Smooth muscle cell (in vitro differentiated cells): ENCODE measurements at regions not wholly inside any gene's neighbourhood (a gene's known extent, or its start where the extent isn't known, plus 50 kb on each side); places are given as distances from the start of the nearest gene placed in this dataset.
"Not testable (repeated sequence)": the region's sequence is repeated elsewhere in the genome, so short reads cannot be mapped to it uniquely, and the experiment has no call there.

Experiments
- DNase-seq: peaks from one replicate; lab custom pipeline; 2025; ENCODE audit not compliant: unreplicated experiment; lab: John Stamatoyannopoulos, UW
- H2AFZ ChIP-seq: fragments of 200-600 bp; sonication (generic); 2 replicates; pipeline ENCODE4 v1.6.0; 2016; ENCODE audit warnings: antibody characterized with exemption, low read depth, mild to moderate bottlenecking
- H3F3A ChIP-seq: fragments of 200-600 bp; sonication (generic); 2 replicates; pipeline ENCODE4 v1.6.0; 2017; ENCODE audit warnings: antibody characterized with exemption, low read depth
- H3K27ac ChIP-seq: fragments of 200-600 bp; sonication (generic); 2 replicates; pipeline ENCODE4 v1.5.1; 2016; ENCODE audit warnings: low read depth, mild to moderate bottlenecking
- H3K27me3 ChIP-seq: fragments of 200-600 bp; sonication (generic); 2 replicates; pipeline ENCODE4 v1.6.1; 2016; ENCODE audit warnings: low read depth, mild to moderate bottlenecking
- H3K36me3 ChIP-seq: fragments of 200-600 bp; sonication (generic); 2 replicates; pipeline ENCODE4 v1.5.1; 2016; ENCODE audit warnings: low read depth
- H3K4me1 ChIP-seq: fragments of 200-600 bp; sonication (generic); 2 replicates; pipeline ENCODE4 v1.5.1; 2016; ENCODE audit warnings: low read depth
- H3K4me2 ChIP-seq: fragments of 200-600 bp; sonication (generic); 2 replicates; pipeline ENCODE4 v1.6.0; 2016; ENCODE audit warnings: mild to moderate bottlenecking
- H3K4me3 ChIP-seq: fragments of 200-600 bp; sonication (generic); 2 replicates; pipeline ENCODE4 v1.5.1; 2016; ENCODE audit warnings: mild to moderate bottlenecking
- H3K79me2 ChIP-seq: fragments of 200-600 bp; sonication (generic); 2 replicates; pipeline ENCODE4 v1.6.0; 2016; ENCODE audit warnings: low read depth, mild to moderate bottlenecking
- H3K9ac ChIP-seq: fragments of 200-600 bp; sonication (generic); 2 replicates; pipeline ENCODE4 v1.6.0; 2016; ENCODE audit warnings: low read depth
- H3K9me3 ChIP-seq: fragments of 200-600 bp; sonication (generic); replicated peaks from 2 replicates; pipeline ENCODE4 v1.5.1; 2016; ENCODE audit warnings: low read depth
- H4K20me1 ChIP-seq: fragments of 200-600 bp; sonication (generic); 2 replicates; pipeline ENCODE4 v1.6.0; 2016; ENCODE audit warnings: low read depth
- WGBS: methylation state at CpG from one replicate; pipeline ENCODE4 v1.1.7; 2016; ENCODE audit warnings: low lambda C conversion rate; 5-methylcytosine and 5-hydroxymethylcytosine counted together
- TF ChIP-seq, protein P1 (sequence below): fragments of 200-600 bp; sonication (generic); IDR thresholded peaks from 2 replicates; pipeline ENCODE4 v1.5.1; 2017; ENCODE audit warnings: borderline replicate concordance, mild to moderate bottlenecking, antibody characterized with exemption; ENCODE audit not compliant: insufficient read depth, poor library complexity, severe bottlenecking

GRCh38 chr7:12834782-12835181 lies 147.3 kb downstream of the ARL4A start:
- no peaks in the 10 kb centered on the region for H3K36me3 ChIP-seq

GRCh38 chr7:12839508-12840153 lies 152.2 kb downstream of the ARL4A start:
- H3K4me2 ChIP-seq, result peak overlapping the region; percentile 44
- H3F3A ChIP-seq, result no peaks in the 10 kb centered on the region
- no peaks in the 10 kb centered on the region for H3K36me3 ChIP-seq
- H3K9ac ChIP-seq, result no peak overlapping the region
- no peaks in the 10 kb centered on the region for H3K27me3 ChIP-seq
- H2AFZ ChIP-seq, result peak overlapping the region; percentile 30
- no peaks in the 10 kb centered on the region for H3K9me3 ChIP-seq
- no peak for DNase-seq
- no peaks in the 10 kb centered on the region for H3K79me2 ChIP-seq
- H4K20me1 ChIP-seq, result no peaks in the 10 kb centered on the region
- no peak overlapping the region for H3K4me3 ChIP-seq
- TF ChIP-seq, protein P1, sequence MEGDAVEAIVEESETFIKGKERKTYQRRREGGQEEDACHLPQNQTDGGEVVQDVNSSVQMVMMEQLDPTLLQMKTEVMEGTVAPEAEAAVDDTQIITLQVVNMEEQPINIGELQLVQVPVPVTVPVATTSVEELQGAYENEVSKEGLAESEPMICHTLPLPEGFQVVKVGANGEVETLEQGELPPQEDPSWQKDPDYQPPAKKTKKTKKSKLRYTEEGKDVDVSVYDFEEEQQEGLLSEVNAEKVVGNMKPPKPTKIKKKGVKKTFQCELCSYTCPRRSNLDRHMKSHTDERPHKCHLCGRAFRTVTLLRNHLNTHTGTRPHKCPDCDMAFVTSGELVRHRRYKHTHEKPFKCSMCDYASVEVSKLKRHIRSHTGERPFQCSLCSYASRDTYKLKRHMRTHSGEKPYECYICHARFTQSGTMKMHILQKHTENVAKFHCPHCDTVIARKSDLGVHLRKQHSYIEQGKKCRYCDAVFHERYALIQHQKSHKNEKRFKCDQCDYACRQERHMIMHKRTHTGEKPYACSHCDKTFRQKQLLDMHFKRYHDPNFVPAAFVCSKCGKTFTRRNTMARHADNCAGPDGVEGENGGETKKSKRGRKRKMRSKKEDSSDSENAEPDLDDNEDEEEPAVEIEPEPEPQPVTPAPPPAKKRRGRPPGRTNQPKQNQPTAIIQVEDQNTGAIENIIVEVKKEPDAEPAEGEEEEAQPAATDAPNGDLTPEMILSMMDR, result no peak
- peaks cover 4% of the 10 kb centered on the region for H3K4me1 ChIP-seq
- H3K27ac ChIP-seq, result no peak overlapping the region
- 58% methylated on average over 11 of the region's 11 CpGs for WGBS

More at GRCh38 chr7:12834782-12835181, 147.3 kb downstream of the ARL4A start:
- Histone ChIP-seq H3K79me2 (no peaks in the 10 kb centered on the region), H3K27me3 (no peaks in the 10 kb centered on the region), H3K4me3 (no peak overlapping the region), H3K4me2 (no peak overlapping the region), H2AFZ (no peak overlapping the region), H3K4me1 (no peaks in the 10 kb centered on the region), H3K27ac (no peak overlapping the region), H3K9ac (no peak overlapping the region), H4K20me1 (no peaks in the 10 kb centered on the region), H3K9me3 (no peaks in the 10 kb centered on the region), H3F3A (no peaks in the 10 kb centered on the region)
- no peak for DNase-seq
- TF ChIP-seq, protein P1, result no peak
- WGBS, result 100% methylated on average over 1 of the region's 1 CpG

- not testable (repeated sequence) for H3K4me1 ChIP-seq, H3K9ac ChIP-seq, H2AFZ ChIP-seq, H3K79me2 ChIP-seq, H3K4me2 ChIP-seq, H3K9me3 ChIP-seq, H4K20me1 ChIP-seq, H3F3A ChIP-seq, H3K27ac ChIP-seq, H3K27me3 ChIP-seq, DNase-seq, H3K36me3 ChIP-seq, H3K4me3 ChIP-seq
Observed at GRCh38 chr7:12844732-12845131, 157.3 kb downstream of the ARL4A start.

GRCh38 chr7:12847001-12847400 lies 159.6 kb downstream of the ARL4A start:
- Histone ChIP-seq H3K4me3 (no peak overlapping the region), H3K9ac (no peak overlapping the region), H3K4me2 (no peak overlapping the region), H3K4me1 (no peaks in the 10 kb centered on the region), H3K36me3 (no peaks in the 10 kb centered on the region), H3F3A (no peaks in the 10 kb centered on the region), H3K9me3 (no peaks in the 10 kb centered on the region), H2AFZ (no peak overlapping the region), H4K20me1 (no peaks in the 10 kb centered on the region), H3K27me3 (no peaks in the 10 kb centered on the region), H3K27ac (no peak overlapping the region), H3K79me2 (no peaks in the 10 kb centered on the region)
- DNase-seq, result no peak
- 96% methylated on average over 1 of the region's 1 CpG for WGBS
- TF ChIP-seq, protein P1, result no peak
